Left lung (tissue), 4 donors: ENCODE measurements at regions not wholly inside any gene's neighbourhood (a gene's known extent, or its start where the extent isn't known, plus 50 kb on each side); places are given as distances from the start of the nearest gene placed in this dataset.
A peak's percentile ranks its signal among the peaks of the same experiment; 100 is the strongest.
"Not testable (repeated sequence)": the region's sequence is repeated elsewhere in the genome, so short reads cannot be mapped to it uniquely, and the experiment has no call there.

Experiments
- ATAC-seq: fragments of 200-7000 bp; cut with Tn5 transposase; one replicate; pipeline ENCODE4 v1.9.1; 2020; ENCODE audit warnings: moderate library complexity
- DNase-seq, 4 donors: peaks; one replicate each; pipeline ENCODE4 v3.0.0-alpha.2; 2013 to 2020
- H3K27ac ChIP-seq, 2 donors: fragments of 200-600 bp; sonication (generic) in 1 of 2; one replicate each; pipeline versions ENCODE4 v1.5.0 to v1.8.0; 2020 to 2021
- H3K27me3 ChIP-seq, 2 donors: fragments of 200-600 bp; sonication (generic) in 1 of 2; one replicate each; pipeline versions ENCODE4 v1.5.0 to v1.8.0; 2020 to 2021
- H3K36me3 ChIP-seq, 2 donors: fragments of 200-600 bp; sonication (generic) in 1 of 2; one replicate each; pipeline versions ENCODE4 v1.5.0 to v1.8.0; 2020 to 2021
- H3K4me1 ChIP-seq, 2 donors: fragments of 200-600 bp; one replicate each; pipeline ENCODE4 v1.8.0; 2021
- H3K4me3 ChIP-seq, 2 donors: fragments of 200-600 bp; sonication (generic) in 1 of 2; one replicate each; pipeline versions ENCODE4 v1.5.0 to v1.8.0; 2020 to 2021; ENCODE audit warnings: mild to moderate bottlenecking in 1 of 2
- H3K9me3 ChIP-seq, 2 donors: fragments of 200-600 bp; sonication (generic) in 1 of 2; one replicate each; pipeline versions ENCODE4 v1.5.0 to v1.8.0; 2020 to 2021
- CTCF ChIP-seq, 2 donors: fragments of 200-600 bp; sonication (generic) in 1 of 2; IDR thresholded peaks; one replicate each; pipeline versions ENCODE4 v1.5.0 to v1.8.0; 2021; ENCODE audit warnings: antibody characterized with exemption in 2 of 2
- intact Hi-C, 2 donors: fragments of 100-400 bp; cut with DNase I; formaldehyde crosslinking; loops; one replicate each; pipeline versions ENCODE4 v1.11.2 to v1.14.2; 2022
- donor health status: DM: no; HTN: yes; CAD: no.
- donor health status: DM: no; HTN: no; CAD: no.

GRCh38 chrX:109782994-109783700 lies 50.1 kb upstream of the ACSL4 start:
- no peaks in the 10 kb centered on the region for H3K27me3 ChIP-seq
- no peak overlapping the region for H3K27ac ChIP-seq
- H3K4me3 ChIP-seq: no peak overlapping the region
- no peak for ATAC-seq
- H3K4me1 ChIP-seq: no peaks in the 10 kb centered on the region
- intact Hi-C loops: no loop called here
- no peak for TF ChIP-seq CTCF (IDR thresholded peaks at IDR 0.05)
- H3K9me3 ChIP-seq: no peaks in the 10 kb centered on the region
- no peak for DNase-seq
- H3K36me3 ChIP-seq: no peaks in the 10 kb centered on the region

- Histone ChIP-seq H3K27ac (no peak overlapping the region), H3K27me3 (no peaks in the 10 kb centered on the region), H3K4me1 (no peaks in the 10 kb centered on the region), H3K36me3 (no peaks in the 10 kb centered on the region), H3K9me3 (no peaks in the 10 kb centered on the region), H3K4me3 (no peak overlapping the region)
- intact Hi-C loops: no loop called here
- ATAC-seq: peak; percentile 70
- no peak for TF ChIP-seq CTCF (IDR thresholded peaks at IDR 0.05)
- DNase-seq: peak in 1 of 4 donors; percentile 2
Observed at GRCh38 chrX:109783701-109784079, 50.6 kb upstream of the ACSL4 start.

GRCh38 chrX:109785053-109785452 lies 52.0 kb upstream of the ACSL4 start:
- Histone ChIP-seq H3K4me1 (no peaks in the 10 kb centered on the region), H3K9me3 (no peaks in the 10 kb centered on the region), H3K27me3 (no peaks in the 10 kb centered on the region), H3K27ac (no peak overlapping the region), H3K4me3 (no peak overlapping the region), H3K36me3 (no peaks in the 10 kb centered on the region)
- no peak for ATAC-seq
- DNase-seq: no peak
- intact Hi-C loops: no loop called here
- TF ChIP-seq CTCF (IDR thresholded peaks at IDR 0.05): no peak

- DNase-seq, H3K4me1 ChIP-seq: not testable (repeated sequence)
Observed at GRCh38 chrX:109790511-109790910, 57.5 kb upstream of the ACSL4 start.

GRCh38 chrX:109793191-109793590 lies 60.1 kb upstream of the ACSL4 start:
- DNase-seq (no peak), ATAC-seq (no peak)
- H3K36me3 ChIP-seq: no peaks in the 10 kb centered on the region
- H3K4me3 ChIP-seq: no peak overlapping the region
- H3K4me1 ChIP-seq: no peaks in the 10 kb centered on the region
- no peak overlapping the region for H3K27ac ChIP-seq
- intact Hi-C loops: no loop called here
- no peaks in the 10 kb centered on the region for H3K9me3 ChIP-seq
- no peaks in the 10 kb centered on the region for H3K27me3 ChIP-seq
- no peak for TF ChIP-seq CTCF (IDR thresholded peaks at IDR 0.05)

More at GRCh38 chrX:109790511-109790910, 57.5 kb upstream of the ACSL4 start:
- H3K27me3 ChIP-seq, H3K27ac ChIP-seq, H3K36me3 ChIP-seq, ATAC-seq, H3K9me3 ChIP-seq, intact Hi-C loops, H3K4me3 ChIP-seq: not testable (repeated sequence)

GRCh38 chrX:109795682-109796081 lies 62.6 kb upstream of the ACSL4 start:
- H3K4me1 ChIP-seq: no peaks in the 10 kb centered on the region
- ATAC-seq (no peak), DNase-seq (no peak)
- H3K4me3 ChIP-seq: no peak overlapping the region
- intact Hi-C loops: no loop called here
- no peaks in the 10 kb centered on the region for H3K36me3 ChIP-seq
- no peaks in the 10 kb centered on the region for H3K27me3 ChIP-seq
- TF ChIP-seq CTCF (IDR thresholded peaks at IDR 0.05): no peak
- H3K9me3 ChIP-seq: no peaks in the 10 kb centered on the region
- no peak overlapping the region for H3K27ac ChIP-seq
